ENCODE measurements at regions not wholly inside any gene's neighbourhood (a gene's known extent, or its start where the extent isn't known, plus 50 kb on each side); places are given as distances from the start of the nearest gene placed in this dataset.
A peak's percentile ranks its signal among the peaks of the same experiment; 100 is the strongest.

- CTCF ChIA-PET: interaction anchor here (0.6 to 0.7 kb wide), 2 partner anchors 9 to 187 kb away, joined by 3 to 4 read pairs; no protein-coding TSS in a partner anchor
Measured at GRCh38 chr12:130017591-130018449, 114.0 kb upstream of the TMEM132D start.

GRCh38 chr12:130018614-130019013, 114.8 kb upstream of the TMEM132D start:
- no peaks in the 10 kb centered on the region for H3K36me3 Mint-ChIP-seq (ENCODE audit: insufficient read depth, unreplicated experiment)
- H3K27ac Mint-ChIP-seq (ENCODE audit: unreplicated experiment): no peak overlapping the region
- DNase-seq: no peak
- CTCF ChIA-PET: no interaction called here
- no peaks in the 10 kb centered on the region for H3K4me1 Mint-ChIP-seq (ENCODE audit: low read depth, unreplicated experiment)
- H3K9me3 Mint-ChIP-seq (ENCODE audit: low read depth, unreplicated experiment): peaks cover 8% of the 10 kb centered on the region
- H3K4me3 Mint-ChIP-seq (ENCODE audit: low read depth, unreplicated experiment): no peak overlapping the region
- no peaks in the 10 kb centered on the region for H3K27me3 Mint-ChIP-seq (ENCODE audit: unreplicated experiment)
- no TSS peak for BruUV-seq (replicated peaks)
- intact Hi-C loops (cut with micrococcal nuclease; ENCODE audit: unreplicated experiment): no loop called here
- no peak for TF ChIP-seq CTCF (IDR thresholded peaks at IDR 0.05; ENCODE audit: unreplicated experiment)

More at GRCh38 chr12:130017591-130018449, 114.0 kb upstream of the TMEM132D start:
- no peaks in the 10 kb centered on the region for H3K27me3 Mint-ChIP-seq (ENCODE audit: unreplicated experiment)
- no peak for TF ChIP-seq CTCF (IDR thresholded peaks at IDR 0.05; ENCODE audit: unreplicated experiment)
- no peaks in the 10 kb centered on the region for H3K4me1 Mint-ChIP-seq (ENCODE audit: low read depth, unreplicated experiment)
- no peak overlapping the region for H3K4me3 Mint-ChIP-seq (ENCODE audit: low read depth, unreplicated experiment)
- peaks cover 3% of the 10 kb centered on the region for H3K9me3 Mint-ChIP-seq (ENCODE audit: low read depth, unreplicated experiment)
- H3K36me3 Mint-ChIP-seq (ENCODE audit: insufficient read depth, unreplicated experiment): no peaks in the 10 kb centered on the region
- intact Hi-C loops (cut with micrococcal nuclease; ENCODE audit: unreplicated experiment): no loop called here
- no TSS peak for BruUV-seq (replicated peaks)
- DNase-seq: no peak
- no peak overlapping the region for H3K27ac Mint-ChIP-seq (ENCODE audit: unreplicated experiment)

GRCh38 chr12:130026608-130027176, 122.9 kb upstream of the TMEM132D start:
- intact Hi-C loops (cut with micrococcal nuclease; ENCODE audit: unreplicated experiment): loop anchor here (1.0 kb wide), 1 partner anchor 309 kb away; no protein-coding TSS in a partner anchor
- H3K27ac Mint-ChIP-seq (ENCODE audit: unreplicated experiment): no peak overlapping the region
- BruUV-seq (replicated peaks): no TSS peak
- no peak overlapping the region for H3K4me3 Mint-ChIP-seq (ENCODE audit: low read depth, unreplicated experiment)
- no peak for TF ChIP-seq CTCF (IDR thresholded peaks at IDR 0.05; ENCODE audit: unreplicated experiment)
- DNase-seq: peak; percentile 57
- H3K36me3 Mint-ChIP-seq (ENCODE audit: insufficient read depth, unreplicated experiment): no peaks in the 10 kb centered on the region
- CTCF ChIA-PET: interaction anchor here (0.9 to 1.2 kb wide), 2 partner anchors 9 to 21 kb away, joined by 3 read pairs; no protein-coding TSS in a partner anchor
- H3K27me3 Mint-ChIP-seq (ENCODE audit: unreplicated experiment): no peaks in the 10 kb centered on the region
- peaks cover 11% of the 10 kb centered on the region for H3K9me3 Mint-ChIP-seq (ENCODE audit: low read depth, unreplicated experiment)
- H3K4me1 Mint-ChIP-seq (ENCODE audit: low read depth, unreplicated experiment): no peaks in the 10 kb centered on the region

- Mint-ChIP-seq H3K4me3 (ENCODE audit: low read depth, unreplicated experiment) (no peak overlapping the region), H3K36me3 (ENCODE audit: insufficient read depth, unreplicated experiment) (no peaks in the 10 kb centered on the region), H3K4me1 (ENCODE audit: low read depth, unreplicated experiment) (no peaks in the 10 kb centered on the region), H3K27me3 (ENCODE audit: unreplicated experiment) (no peaks in the 10 kb centered on the region), H3K9me3 (ENCODE audit: low read depth, unreplicated experiment) (peaks cover 11% of the 10 kb centered on the region), H3K27ac (ENCODE audit: unreplicated experiment) (no peak overlapping the region)
- CTCF ChIA-PET: no interaction called here
- no TSS peak for BruUV-seq (replicated peaks)
- DNase-seq: no peak
- TF ChIP-seq CTCF (IDR thresholded peaks at IDR 0.05; ENCODE audit: unreplicated experiment): no peak
- intact Hi-C loops (cut with micrococcal nuclease; ENCODE audit: unreplicated experiment): no loop called here
Measured at GRCh38 chr12:130027798-130028197, 124.0 kb upstream of the TMEM132D start.
